ENCODE measurements at regions not wholly inside any gene's neighbourhood (a gene's known extent, or its start where the extent isn't known, plus 50 kb on each side); places are given as distances from the start of the nearest gene placed in this dataset.

DNA sequence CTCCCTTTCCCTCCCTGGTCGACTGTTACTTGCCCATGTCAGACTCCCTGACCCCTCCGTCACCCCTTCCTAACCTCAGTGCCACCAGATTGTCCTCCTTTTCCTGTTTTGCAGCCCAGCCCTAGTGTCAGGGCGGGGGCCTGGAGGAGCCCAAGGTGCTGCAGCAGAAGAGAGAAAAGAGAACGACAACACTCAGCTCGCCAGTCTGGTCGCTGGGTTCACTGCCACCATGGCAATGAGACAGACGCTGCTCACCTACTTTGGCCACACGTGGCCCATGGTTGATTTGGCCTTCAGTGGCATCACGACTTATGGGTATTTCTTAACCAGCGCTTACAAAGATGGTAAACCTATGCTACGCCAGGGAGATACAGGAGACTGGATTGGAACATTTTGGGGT lies 108.4 kb upstream of the RMDN2 start:
- ATAC-seq (no peak), DNase-seq (no peak)
- H3K4me1 ChIP-seq: peaks cover 0 to 3% (median 0%) of the 10 kb centered on the region in 9 donors
- H3K36me3 ChIP-seq: no peaks in the 10 kb centered on the region
- H3K27ac ChIP-seq: no peak overlapping the region
- no peaks in the 10 kb centered on the region for H3K27me3 ChIP-seq
- intact Hi-C loops (cut with DNase I): loop anchor here in 1 of 10 donors (10.0 kb wide), 1 partner anchor 292 kb away; no protein-coding TSS in a partner anchor
- H3K9me3 ChIP-seq: peaks cover 0 to 9% (median 0%) of the 10 kb centered on the region in 11 donors
- 92 to 94% methylated on average over 11 of the region's 11 CpGs for WGBS, 2 donors
- TF ChIP-seq, protein P1, sequence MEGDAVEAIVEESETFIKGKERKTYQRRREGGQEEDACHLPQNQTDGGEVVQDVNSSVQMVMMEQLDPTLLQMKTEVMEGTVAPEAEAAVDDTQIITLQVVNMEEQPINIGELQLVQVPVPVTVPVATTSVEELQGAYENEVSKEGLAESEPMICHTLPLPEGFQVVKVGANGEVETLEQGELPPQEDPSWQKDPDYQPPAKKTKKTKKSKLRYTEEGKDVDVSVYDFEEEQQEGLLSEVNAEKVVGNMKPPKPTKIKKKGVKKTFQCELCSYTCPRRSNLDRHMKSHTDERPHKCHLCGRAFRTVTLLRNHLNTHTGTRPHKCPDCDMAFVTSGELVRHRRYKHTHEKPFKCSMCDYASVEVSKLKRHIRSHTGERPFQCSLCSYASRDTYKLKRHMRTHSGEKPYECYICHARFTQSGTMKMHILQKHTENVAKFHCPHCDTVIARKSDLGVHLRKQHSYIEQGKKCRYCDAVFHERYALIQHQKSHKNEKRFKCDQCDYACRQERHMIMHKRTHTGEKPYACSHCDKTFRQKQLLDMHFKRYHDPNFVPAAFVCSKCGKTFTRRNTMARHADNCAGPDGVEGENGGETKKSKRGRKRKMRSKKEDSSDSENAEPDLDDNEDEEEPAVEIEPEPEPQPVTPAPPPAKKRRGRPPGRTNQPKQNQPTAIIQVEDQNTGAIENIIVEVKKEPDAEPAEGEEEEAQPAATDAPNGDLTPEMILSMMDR (IDR thresholded peaks at IDR 0.05): no peak
- H3K4me3 ChIP-seq: no peak overlapping the region

DNA sequence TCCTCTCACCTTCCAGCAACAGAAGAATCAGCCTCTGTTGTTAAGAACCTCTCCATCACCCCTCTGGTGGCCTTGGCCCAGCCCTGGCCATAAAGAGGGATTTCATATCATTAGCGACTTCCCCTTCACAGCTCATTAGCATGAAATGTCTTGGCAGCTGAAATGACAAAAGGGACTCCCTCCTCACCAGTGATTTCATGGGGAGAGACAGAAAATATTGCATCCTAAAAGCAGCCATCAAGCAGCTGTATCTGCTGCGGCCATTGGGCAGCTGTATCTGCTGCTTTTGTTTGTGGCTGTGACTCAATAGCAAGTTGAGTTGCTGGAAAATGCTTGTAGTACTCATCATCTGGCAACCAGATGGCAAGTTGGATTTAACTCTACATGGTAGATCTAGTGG lies 105.9 kb upstream of the RMDN2 start:
- intact Hi-C loops (cut with DNase I): loop anchor here in 1 of 10 donors (10.0 kb wide), 1 partner anchor 294 kb away; no protein-coding TSS in a partner anchor
- no peak overlapping the region for H3K4me3 ChIP-seq
- 74 to 77% methylated on average over 2 of the region's 2 CpGs for WGBS, 2 donors
- DNase-seq (no peak), ATAC-seq (no peak)
- H3K4me1 ChIP-seq: peaks cover 0 to 26% (median 0%) of the 10 kb centered on the region in 9 donors
- TF ChIP-seq, protein P1 (IDR thresholded peaks at IDR 0.05): no peak
- H3K9me3 ChIP-seq: peaks cover 0 to 9% (median 0%) of the 10 kb centered on the region in 11 donors
- H3K27ac ChIP-seq: no peak overlapping the region
- no peaks in the 10 kb centered on the region for H3K36me3 ChIP-seq
- H3K27me3 ChIP-seq: no peaks in the 10 kb centered on the region

DNA sequence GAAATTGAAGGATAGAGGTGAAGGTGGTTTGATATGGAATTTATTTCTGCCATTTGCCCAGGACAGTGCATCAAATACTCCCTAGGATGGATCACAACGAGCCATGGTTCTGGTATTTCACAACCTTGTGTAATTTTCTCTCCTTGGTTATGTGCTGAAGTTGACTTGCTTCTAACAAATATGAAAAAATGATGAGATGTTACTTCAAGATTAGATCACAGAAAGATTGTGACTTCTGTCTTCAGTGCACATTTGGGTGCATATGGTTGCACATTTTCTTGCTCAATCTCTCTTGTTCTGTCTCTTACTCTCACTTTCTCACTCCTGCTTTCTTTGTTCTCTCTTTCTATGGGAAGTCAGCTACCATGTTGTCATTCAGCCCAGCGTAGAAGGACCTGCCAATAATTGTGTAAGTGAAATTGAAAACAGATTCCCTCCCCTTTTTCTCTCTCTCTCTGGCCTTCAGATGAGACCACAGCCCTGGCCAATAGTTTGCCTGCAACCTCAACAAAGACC lies 104.6 kb upstream of the RMDN2 start:
- Histone ChIP-seq H3K27me3 (no peaks in the 10 kb centered on the region), H3K4me3 (no peak overlapping the region), H3K4me1 (peaks cover 0 to 30% (median 0%) of the 10 kb centered on the region in 9 donors), H3K9me3 (peaks cover 0 to 9% (median 0%) of the 10 kb centered on the region in 11 donors), H3K36me3 (no peaks in the 10 kb centered on the region), H3K27ac (no peak overlapping the region)
- ATAC-seq (no peak), DNase-seq (no peak)
- intact Hi-C loops (cut with DNase I): loop anchor here in 2 of 10 donors (10.0 kb wide), 2 partner anchors 54 to 146 kb away; partner anchors contain the start of gene CDC42EP3 (in 1 of the 2)
- TF ChIP-seq, protein P1 (IDR thresholded peaks at IDR 0.05): no peak
- whole genome bisulfite sequencing, 2 donors: 86 to 94% methylated on average over 2 of the region's 2 CpGs

DNA sequence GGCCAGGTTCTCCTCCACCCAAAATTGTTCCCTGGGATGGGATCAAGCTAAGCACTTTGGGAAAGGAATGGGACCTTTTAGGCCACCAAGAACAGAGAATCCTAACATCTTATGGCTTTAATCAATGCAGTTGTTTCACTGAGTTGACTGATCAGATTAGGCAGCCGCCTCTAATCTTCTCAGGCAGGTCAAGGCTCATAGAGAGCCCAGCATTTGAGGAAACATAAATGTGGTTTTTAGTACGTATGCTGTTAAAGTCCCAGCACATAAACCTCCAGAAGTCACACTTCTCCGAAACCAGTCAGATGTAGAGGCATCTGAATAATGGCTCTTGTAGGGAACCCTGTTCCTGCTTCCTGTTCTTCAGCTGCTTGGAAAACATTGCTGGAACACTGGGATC lies 99.5 kb upstream of the RMDN2 start:
- peaks cover 0 to 6% (median 0%) of the 10 kb centered on the region in 11 donors for H3K9me3 ChIP-seq
- H3K4me1 ChIP-seq: peaks cover 0 to 58% (median 27%) of the 10 kb centered on the region in 9 donors
- H3K27me3 ChIP-seq: no peaks in the 10 kb centered on the region
- no peak for ATAC-seq
- no peak for DNase-seq
- intact Hi-C loops (cut with DNase I): loop anchor here in 5 of 10 donors (5.0 to 10.0 kb wide), 3 partner anchors 49 to 153 kb away; partner anchors contain the start of gene CDC42EP3 (in 4 of the 5)
- H3K4me3 ChIP-seq: no peak overlapping the region
- 83 to 94% methylated on average over 3 of the region's 3 CpGs for whole genome bisulfite sequencing, 2 donors
- no peak overlapping the region for H3K27ac ChIP-seq
- TF ChIP-seq, protein P1 (IDR thresholded peaks at IDR 0.05): no peak
- no peaks in the 10 kb centered on the region for H3K36me3 ChIP-seq

Data from heart right ventricle (tissue), 16 donors.